GM19463 (cell line): ENCODE measurements at regions not wholly inside any gene's neighbourhood (a gene's known extent, or its start where the extent isn't known, plus 50 kb on each side); places are given as distances from the start of the nearest gene placed in this dataset.

ENCODE experiments used
- ATAC-seq: cut with Tn5 transposase; IDR thresholded peaks from one replicate; pipeline ENCODE4 v1.9.1; 2021; ENCODE audit warnings: mild to moderate bottlenecking, moderate library complexity; ENCODE audit not compliant: unreplicated experiment

DNA sequence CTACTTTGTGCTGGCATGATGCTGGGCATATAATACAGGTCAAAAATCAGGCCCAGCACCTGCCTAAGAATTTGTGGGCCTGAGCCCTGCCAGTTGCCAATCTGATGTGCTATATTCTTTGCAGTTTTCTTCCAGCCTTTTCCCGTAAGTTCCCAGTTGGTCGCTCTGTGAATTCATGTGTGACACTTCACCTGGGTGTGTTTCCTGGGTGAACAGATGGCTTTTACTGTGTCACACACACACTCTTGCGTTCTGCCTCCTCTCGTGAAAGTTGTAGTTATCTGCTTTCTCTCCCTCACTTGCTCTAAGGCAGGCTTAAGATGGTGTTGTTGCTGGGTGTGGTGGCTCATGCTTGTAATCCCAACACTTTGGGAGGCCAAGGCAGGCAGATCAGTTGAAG is 153.5 kb upstream of the DMRT1 start:
- no peak for ATAC-seq

- ATAC-seq = no peak
Measured at GRCh38 chr9:690517-691111, 150.9 kb upstream of the DMRT1 start.

GRCh38 chr9:691825-692400 is 149.6 kb upstream of the DMRT1 start:
- ATAC-seq = no peak

- ATAC-seq = no peak
Measured at GRCh38 chr9:692636-693129, 148.8 kb upstream of the DMRT1 start.

- no peak for ATAC-seq
Measured at GRCh38 chr9:693201-694091, 148.1 kb upstream of the DMRT1 start.

GRCh38 chr9:694092-694402 is 147.4 kb upstream of the DMRT1 start:
- no peak for ATAC-seq

GRCh38 chr9:694403-695154 is 146.9 kb upstream of the DMRT1 start:
- ATAC-seq = no peak

- no peak for ATAC-seq
Measured at GRCh38 chr9:695252-695651, 146.2 kb upstream of the DMRT1 start.

- ATAC-seq = no peak
Measured at GRCh38 chr9:696332-697323, 144.9 kb upstream of the DMRT1 start.

DNA sequence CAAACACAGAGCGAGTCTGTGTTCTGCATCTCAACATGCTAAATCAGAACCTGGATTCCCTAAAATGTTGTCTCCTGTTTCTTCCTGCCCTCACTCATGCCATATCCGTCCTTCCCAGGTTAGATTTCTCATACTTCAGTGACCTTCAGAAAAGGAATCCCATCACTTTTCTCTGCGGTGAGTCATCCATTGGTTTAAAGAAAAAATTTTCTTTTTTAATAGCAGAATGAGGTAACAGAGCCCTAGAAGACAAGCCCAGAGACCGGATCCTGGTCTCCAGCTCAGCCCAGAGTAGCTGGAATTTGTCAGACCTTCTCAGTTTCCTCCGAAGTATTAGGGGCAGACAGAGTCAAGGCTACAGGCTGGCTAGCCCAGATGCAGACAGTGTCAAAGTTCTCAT is 143.2 kb upstream of the DMRT1 start:
- ATAC-seq = no peak

DNA sequence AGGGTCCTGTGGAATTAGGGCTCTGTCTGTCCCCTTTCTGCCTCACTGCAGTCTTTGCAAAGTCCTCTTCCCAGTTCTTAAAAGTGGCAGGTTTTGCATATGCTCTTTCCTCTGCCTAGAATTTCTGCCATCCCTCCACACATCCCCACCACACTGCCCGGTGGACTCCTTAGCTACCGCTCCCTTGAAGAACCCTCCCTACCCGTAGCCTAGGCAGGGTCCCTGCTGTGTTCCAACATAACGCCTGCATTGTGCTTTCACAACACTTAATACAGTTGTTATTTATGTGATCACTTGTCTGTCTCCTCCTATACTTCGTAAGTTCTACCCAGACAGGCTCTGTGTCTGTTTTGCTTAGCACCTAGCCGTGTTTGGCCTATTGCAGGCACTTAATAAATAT is 142.5 kb upstream of the DMRT1 start:
- no peak for ATAC-seq

DNA sequence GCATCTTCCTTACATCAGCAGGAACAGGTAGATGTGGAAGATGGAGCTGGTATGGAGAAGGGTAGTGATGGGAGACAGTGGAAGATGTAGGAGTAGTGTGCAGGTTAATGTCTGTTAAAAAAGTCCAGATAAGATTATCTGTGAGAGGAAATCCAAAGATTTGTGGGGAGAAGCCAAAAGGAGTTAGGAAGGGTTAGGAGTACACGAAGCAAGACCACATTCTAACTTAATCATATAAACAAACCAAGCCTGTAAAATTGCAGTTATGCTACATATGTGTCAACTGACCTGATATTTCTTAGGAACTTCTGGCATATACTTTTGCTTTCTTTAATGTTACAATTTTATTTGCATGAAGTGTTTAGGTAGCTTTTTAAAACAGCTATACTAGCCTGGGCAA is 142.1 kb upstream of the DMRT1 start:
- ATAC-seq = no peak

DNA sequence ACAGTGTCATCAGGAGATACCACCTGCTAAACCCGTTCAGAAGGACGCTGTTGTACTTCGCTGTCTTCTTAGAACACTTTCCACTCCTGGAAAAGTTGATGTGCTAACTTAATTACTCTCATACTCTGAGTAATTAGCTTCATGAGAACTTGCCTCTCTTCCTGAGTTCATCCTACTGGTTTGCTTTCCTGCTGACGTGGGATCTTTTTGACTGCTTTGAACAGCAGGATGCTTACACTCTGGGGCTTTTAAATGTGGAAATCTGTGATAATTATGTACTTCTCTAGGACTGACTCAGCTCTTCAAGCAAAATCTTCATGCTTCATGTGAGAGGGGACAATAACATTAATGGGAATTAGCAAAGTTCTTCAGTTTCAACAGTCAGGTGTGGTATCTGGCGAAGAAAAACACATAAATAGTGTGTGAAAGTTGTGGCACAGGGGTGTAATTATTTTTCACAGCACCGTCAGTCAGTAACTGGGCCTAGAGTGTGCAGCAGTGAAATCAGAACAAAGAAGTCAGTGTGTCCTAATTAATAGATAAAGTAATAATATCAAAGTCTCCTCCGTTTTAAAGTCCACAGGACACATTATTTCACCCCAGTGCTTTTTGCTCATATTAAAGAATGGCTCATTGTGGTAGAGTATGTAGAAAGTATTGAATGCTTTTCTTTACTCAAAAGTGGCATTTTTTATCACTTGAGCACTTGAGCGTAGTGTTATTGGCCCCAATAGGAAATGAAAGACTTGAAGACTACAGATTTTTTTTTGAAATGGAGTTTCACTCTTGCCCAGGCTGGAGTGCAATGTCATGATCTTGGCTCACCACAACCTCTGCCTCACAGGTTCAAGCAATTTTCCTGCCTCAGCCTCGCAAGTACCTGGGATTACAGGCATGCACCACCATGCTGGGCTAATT is 140.9 kb upstream of the DMRT1 start:
- ATAC-seq = no peak

DNA sequence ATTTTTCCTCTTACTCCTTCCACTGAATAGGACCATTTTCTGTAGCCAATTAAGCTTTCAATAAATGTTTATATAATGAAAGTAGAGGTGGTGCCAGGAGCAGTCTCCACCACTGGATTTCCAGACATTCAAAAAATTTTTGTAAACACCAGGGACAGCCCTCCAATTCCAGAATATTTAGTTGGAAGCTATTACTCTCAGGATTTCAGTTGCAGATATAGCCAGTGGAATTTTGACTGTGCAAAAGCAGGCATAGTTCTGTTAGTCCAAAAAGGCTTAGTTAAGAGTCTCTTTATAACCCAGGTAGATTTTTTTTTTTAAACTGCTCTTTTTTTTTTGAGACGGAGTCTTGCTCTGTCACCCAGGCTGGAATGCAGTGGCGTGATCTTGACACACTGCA is 138.1 kb upstream of the DMRT1 start:
- ATAC-seq = no peak

DNA sequence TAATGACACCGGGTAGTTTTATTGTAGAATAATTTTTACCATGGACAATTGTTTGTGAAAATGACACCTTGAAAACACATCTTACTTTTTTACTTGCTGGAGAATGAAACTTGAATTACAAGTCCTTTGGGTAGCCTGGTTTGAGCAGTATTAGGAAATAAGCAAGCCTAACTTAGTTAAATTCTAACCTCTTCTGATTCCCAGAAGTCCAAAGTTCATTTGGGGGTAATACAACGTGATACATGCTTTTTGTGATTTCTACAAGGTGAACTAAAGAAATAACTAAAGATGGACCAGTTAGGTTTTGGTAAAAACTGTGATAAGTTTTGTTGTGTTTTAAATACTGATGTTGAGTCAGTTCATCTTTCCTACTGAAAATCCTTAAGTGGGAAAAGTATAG is 135.4 kb upstream of the DMRT1 start:
- no peak for ATAC-seq

DNA sequence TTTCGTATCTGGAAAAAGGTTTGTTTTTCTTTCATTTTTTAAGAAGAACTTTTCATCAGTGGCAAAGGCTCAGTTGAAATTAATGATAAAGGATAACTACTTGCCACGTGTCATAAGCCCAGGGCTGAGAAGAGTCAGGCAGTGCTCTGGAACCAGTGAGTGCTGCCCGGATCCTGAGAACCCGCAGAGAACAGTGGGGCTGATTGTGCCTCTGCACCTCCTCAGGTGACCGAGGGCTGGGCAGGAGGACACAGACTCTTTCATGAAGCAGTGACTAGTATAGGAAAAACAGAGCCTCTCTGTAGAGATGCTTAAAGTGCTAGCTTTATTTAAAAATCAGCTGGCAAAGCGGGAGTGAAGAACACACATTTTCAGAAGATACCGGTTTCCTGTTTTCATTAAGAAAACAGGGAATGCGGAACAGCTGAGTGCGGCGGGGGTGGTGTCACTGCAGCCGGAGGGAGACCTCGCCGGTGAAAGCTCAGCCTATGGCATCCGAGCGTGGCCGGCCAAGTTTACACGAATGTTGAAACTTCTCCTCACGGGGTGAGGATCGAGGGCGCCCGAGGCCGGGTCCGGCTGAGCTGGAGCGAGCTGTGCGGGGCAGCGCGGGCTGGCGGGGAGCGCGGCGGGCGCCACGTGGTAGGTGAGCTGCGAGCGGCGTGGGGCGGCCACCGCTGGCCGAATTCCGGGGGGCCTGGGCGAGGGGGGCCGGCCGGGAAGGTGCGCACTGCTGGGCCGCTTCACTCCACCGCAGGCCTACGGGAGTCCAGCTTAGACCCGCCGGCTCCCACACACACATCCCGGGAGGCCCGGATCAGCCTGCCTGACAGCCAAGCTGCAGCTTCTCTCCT is 134.7 kb upstream of the DMRT1 start:
- ATAC-seq = no peak

DNA sequence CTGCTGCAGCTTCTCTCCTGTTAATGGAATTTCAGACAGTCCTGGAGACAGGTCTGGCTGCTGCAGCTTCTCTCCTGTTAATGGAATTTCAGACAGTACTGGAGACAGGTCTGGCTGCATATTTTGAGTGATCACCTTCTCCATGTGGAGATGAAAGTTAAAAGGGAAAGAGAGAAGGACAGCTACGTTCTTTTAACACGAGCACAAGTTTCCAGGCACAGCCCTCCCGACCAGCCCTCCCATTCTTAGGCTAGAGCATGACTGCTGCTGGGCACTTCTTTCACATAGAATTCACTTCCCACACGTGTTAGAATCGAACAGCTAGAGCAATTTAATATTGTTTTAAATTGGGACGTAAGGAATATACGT is 133.3 kb upstream of the DMRT1 start:
- no peak for ATAC-seq
